DOHH2 (cell line): ENCODE measurements at regions not wholly inside any gene's neighbourhood (a gene's known extent, or its start where the extent isn't known, plus 50 kb on each side); places are given as distances from the start of the nearest gene placed in this dataset.

Experiments used
- CTCF ChIP-seq: fragments of 200-600 bp; sonication (generic); IDR thresholded peaks from one replicate; pipeline ENCODE4 v1.5.1; 2014; ENCODE audit warnings: antibody characterized with exemption, mild to moderate bottlenecking, low read depth, low read length; ENCODE audit not compliant: poor library complexity, severe bottlenecking
- EZH2phosphoT487 ChIP-seq: fragments of 200-600 bp; sonication (generic); IDR thresholded peaks from 2 replicates; pipeline ENCODE4 v1.6.1; 2017; ENCODE audit warnings: borderline replicate concordance, mild to moderate bottlenecking, antibody characterized with exemption, low read length, moderate library complexity, mixed read lengths

- no peak for TF ChIP-seq CTCF
- TF ChIP-seq EZH2phosphoT487 = no peak
These were observed 187.6 kb upstream of the TSC22D1 start for GRCh38 chr13:44763615-44764301.
